GM21786 (cell line): ENCODE measurements at regions not wholly inside any gene's neighbourhood (a gene's known extent, or its start where the extent isn't known, plus 50 kb on each side); places are given as distances from the start of the nearest gene placed in this dataset.
"Not testable (repeated sequence)": the region's sequence is repeated elsewhere in the genome, so short reads cannot be mapped to it uniquely, and the experiment has no call there.

Experiments
- ATAC-seq: cut with Tn5 transposase; IDR thresholded peaks from one replicate; pipeline ENCODE4 v1.9.1; 2021; ENCODE audit not compliant: unreplicated experiment

GRCh38 chr2:198314559-198315153 lies 510.3 kb downstream of the PLCL1 start:
- ATAC-seq = no peak

- ATAC-seq = no peak
Measured at GRCh38 chr2:198312596-198313483, 508.4 kb downstream of the PLCL1 start.

GRCh38 chr2:198311020-198311419 lies 506.6 kb downstream of the PLCL1 start:
- no peak for ATAC-seq

GRCh38 chr2:198309673-198310280 lies 505.4 kb downstream of the PLCL1 start:
- peak; percentile 62 for ATAC-seq

- no peak for ATAC-seq
Measured at GRCh38 chr2:198309081-198309480, 504.7 kb downstream of the PLCL1 start.

GRCh38 chr2:198308368-198308767 lies 504.0 kb downstream of the PLCL1 start:
- no peak for ATAC-seq

GRCh38 chr2:198307093-198307492 lies 502.7 kb downstream of the PLCL1 start:
- ATAC-seq = no peak

GRCh38 chr2:198304859-198305258 lies 500.5 kb downstream of the PLCL1 start:
- ATAC-seq = no peak

GRCh38 chr2:198297350-198297749 lies 493.0 kb downstream of the PLCL1 start:
- peak; percentile 23 for ATAC-seq

- ATAC-seq = peak; percentile 89
Measured at GRCh38 chr2:198296665-198297308, 492.4 kb downstream of the PLCL1 start.

GRCh38 chr2:198293281-198293680 lies 488.9 kb downstream of the PLCL1 start:
- no peak for ATAC-seq

- ATAC-seq = no peak
Measured at GRCh38 chr2:198289811-198290210, 485.4 kb downstream of the PLCL1 start.

- ATAC-seq = no peak
Measured at GRCh38 chr2:198287706-198288105, 483.3 kb downstream of the PLCL1 start.

GRCh38 chr2:198285216-198285615 lies 480.8 kb downstream of the PLCL1 start:
- ATAC-seq = no peak

- ATAC-seq = no peak
Measured at GRCh38 chr2:198283146-198283545, 478.8 kb downstream of the PLCL1 start.

- no peak for ATAC-seq
Measured at GRCh38 chr2:198282061-198282460, 477.7 kb downstream of the PLCL1 start.

GRCh38 chr2:198280145-198280544 lies 475.8 kb downstream of the PLCL1 start:
- no peak for ATAC-seq

- no peak for ATAC-seq
Measured at GRCh38 chr2:198279026-198279425, 474.6 kb downstream of the PLCL1 start.

- ATAC-seq = no peak
Measured at GRCh38 chr2:198277181-198277580, 472.8 kb downstream of the PLCL1 start.

- ATAC-seq = no peak
Measured at GRCh38 chr2:198273660-198274059, 469.3 kb downstream of the PLCL1 start.

- ATAC-seq = not testable (repeated sequence)
Measured at GRCh38 chr2:198270157-198270556, 465.8 kb downstream of the PLCL1 start.
